Head of caudate nucleus (tissue), 42 donors: ENCODE measurements at regions not wholly inside any gene's neighbourhood (a gene's known extent, or its start where the extent isn't known, plus 50 kb on each side); places are given as distances from the start of the nearest gene placed in this dataset.

Experiments
- DNase-seq, 42 donors: peaks; one replicate each; pipeline versions ENCODE4 v3.0.0 to v3.0.0-alpha.2; 2020 to 2021; ENCODE audit warnings: mixed read lengths in 7 of 42
- intact Hi-C: fragments of 100-400 bp; cut with DNase I; formaldehyde crosslinking; loops from one replicate; pipeline ENCODE4 v1.15.0; 2022

DNA sequence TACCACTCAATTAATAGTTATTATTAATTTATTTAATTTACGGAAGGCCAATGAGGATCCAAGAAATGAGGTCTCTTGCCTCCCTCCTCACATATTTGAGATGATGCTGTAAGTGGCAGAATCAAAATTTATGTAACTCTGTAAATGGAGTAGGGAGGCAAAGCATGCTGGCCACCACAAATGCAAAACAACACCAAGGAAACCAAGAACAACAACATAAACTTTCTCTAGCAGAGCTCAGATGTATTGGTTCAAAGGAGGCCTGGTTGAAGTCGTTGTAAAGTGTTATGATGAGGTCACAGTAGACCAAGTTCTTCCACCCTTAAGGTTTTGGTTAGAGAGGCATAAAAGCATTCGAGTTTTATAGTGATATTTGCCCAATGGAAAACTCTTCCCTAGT is 194.8 kb upstream of the FAT1 start:
- DNase-seq: no peak
- intact Hi-C loops: no loop called here

DNA sequence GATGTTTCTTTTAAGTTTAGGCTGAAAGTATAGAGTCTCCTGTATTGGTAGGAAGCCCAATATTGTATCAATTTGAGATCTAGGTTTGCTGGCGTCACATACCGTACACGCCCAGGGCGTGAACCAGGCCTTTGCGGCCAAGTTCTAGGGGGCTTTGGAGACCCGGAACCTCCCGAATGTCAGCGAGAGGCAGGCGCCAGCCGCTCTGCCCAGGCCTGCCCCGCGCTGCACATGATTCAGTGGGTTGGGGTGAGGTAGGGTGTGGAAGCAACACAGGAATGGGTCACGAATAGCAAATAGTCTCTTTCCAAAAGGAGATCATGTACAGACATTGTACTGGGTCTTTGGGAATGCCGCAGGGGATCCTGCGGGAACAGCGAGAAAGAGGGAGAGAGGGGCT is 195.7 kb upstream of the FAT1 start:
- intact Hi-C loops: no loop called here

DNA sequence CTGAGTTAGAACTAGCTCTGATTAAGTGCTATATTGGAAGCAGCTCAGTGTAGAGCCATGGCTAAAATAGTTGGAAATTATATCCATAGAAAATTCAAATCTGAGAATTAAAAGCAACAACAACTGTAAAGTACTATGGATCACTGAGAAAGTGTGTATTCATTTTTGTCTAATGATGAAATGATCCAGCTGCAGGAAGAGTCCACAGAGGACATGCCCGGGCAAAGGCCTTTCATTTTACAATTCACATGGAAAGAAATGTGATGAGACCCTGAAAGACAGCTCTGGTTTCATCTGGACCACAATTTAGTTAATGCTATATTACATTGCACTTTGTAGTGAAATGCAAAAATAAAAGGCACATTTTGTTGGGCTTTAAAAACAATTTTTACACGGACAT is 196.8 kb upstream of the FAT1 start:
- intact Hi-C loops: no loop called here
- no peak for DNase-seq

More for the DNA sequence above, 195.7 kb upstream of the FAT1 start:
- no peak for DNase-seq

DNA sequence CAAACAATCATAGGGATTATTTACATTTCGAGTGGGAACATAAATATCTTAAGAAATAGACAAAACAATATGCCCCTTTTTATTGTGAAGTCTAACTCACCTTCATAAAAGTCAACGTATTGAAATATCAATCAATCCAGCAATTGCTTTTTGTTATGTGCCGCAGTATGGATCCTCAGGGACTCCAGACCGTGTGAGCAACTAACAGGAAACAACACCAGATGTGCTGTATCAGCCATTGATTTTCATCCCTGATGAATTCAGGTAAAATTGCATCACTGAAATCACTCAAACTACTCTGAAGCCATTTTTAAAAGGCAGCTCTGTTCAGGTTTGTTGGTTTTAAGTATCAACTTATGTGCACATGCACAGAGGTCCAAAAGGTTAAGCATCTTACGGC is 197.3 kb upstream of the FAT1 start:
- intact Hi-C loops: no loop called here
- no peak for DNase-seq

DNA sequence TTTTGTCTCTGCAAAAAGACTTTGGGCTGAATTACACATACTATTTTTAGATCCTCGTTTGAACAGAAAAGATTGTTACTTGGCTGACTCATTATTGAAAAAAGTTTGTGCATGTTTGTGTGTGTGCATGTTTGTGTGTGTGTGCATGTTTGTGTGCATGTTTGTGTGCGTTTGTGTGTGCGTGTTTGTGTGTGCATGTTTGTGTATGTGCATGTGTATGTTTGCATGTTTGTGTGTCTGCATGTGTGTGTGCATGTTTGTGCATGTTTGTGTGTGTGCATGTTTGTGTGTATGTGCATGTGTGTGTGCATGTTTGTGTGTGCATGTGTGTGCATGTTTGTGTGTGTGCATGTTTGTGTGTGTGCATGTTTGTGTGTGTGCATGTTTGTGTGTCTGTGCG is 201.1 kb upstream of the FAT1 start:
- no peak for DNase-seq
- intact Hi-C loops: no loop called here

DNA sequence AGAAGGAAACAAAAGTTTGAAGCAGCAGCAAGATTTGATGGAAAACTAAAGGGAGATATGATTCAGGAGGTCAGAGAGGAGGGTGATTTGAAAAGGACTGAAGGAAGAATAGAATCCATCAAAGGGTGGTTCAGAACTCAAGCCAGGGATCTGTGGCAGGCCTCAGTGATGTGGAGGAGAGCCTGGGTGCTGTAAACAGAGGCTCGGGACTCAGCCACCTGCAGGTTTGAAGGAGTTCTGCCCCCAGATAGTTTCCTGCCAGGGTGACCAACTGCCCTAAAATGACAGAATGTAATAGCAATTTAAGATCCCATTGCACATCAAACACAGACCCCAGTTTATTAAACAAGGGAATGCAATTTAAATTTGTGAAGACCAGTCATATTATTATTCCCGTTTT is 204.0 kb upstream of the FAT1 start:
- no peak for DNase-seq
- intact Hi-C loops: no loop called here

DNA sequence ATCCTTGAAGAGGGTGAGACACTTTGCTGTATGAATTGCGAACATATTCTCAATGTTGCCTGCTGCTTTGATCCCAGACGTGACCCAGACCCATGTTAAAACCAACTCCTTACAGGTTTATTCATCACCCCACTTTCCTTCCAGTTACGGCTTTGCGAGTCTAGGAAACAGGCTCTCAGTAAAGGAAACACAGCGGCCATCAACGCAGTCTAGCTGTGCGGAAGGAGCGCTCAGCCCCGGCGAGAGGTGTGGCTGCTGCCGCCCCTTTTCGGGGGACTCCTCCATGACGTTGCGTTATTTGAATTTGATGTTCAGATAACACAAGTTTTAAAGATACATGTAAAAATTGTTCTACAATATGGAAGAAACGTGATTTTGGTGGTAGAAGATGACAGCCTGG is 206.4 kb upstream of the FAT1 start:
- no peak for DNase-seq
- intact Hi-C loops: no loop called here

DNA sequence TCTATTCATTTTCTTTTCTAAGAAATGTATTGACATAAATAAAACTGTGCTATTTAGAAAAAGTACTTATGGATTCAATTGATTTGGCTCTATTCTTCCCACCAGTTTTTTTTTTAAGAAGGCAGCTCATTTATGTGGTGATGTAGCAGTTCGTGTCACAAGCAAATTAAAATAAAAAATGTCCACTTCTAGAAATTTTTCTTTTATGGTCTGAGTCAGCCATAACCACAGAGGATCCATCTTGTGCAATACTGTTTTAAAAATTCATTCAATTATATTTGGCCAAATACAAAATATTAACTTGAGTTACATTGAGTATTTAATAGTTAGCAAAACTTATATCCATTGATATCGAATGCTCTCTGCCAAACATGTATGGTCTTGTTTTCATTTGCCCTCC is 207.9 kb upstream of the FAT1 start:
- DNase-seq: no peak
- intact Hi-C loops: no loop called here

DNA sequence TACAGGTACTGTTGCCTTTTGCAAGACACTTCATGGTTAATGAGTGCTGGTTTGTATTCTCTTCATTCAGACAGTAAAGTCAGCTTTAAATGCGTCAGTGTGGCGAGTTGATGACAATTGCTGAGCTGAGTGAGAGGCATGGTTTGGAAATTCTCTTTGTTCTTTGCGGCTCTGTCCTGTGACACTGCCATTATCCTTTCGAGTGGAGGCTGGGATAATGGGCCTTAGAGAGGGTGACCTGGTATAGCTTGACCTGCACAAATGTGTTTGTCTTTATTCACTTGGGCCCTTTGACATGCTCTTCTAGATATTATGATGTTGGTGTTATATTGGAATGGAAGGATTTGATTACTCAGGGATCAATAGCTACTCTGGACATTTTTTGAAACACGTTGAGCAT is 208.5 kb upstream of the FAT1 start:
- intact Hi-C loops: no loop called here

DNA sequence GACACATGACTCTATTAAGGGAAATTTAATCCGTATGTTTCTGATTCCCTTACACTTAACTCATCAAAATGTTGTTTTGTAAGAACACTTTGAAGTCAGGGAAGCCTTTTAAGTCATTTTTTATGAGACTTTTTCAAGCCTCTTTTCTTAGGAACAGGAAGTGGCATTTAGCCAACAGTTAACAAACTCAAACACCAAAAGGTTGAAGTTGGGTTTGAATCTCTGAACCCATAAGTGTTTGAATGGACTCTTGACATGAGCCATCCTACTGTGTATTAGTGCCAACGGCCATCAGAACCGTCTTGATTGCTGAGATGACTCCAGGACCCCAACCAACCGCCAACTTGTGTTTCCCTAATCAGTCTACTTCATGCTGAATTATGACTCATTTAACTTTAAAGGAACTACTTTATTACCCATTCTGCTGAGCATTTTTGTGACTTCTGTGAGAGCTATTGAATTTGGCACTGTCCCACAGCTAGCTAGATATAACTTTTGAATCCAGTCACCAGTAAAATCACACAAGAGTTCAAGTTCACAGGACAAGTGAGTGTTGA is 209.1 kb upstream of the FAT1 start:
- intact Hi-C loops: no loop called here
- no peak for DNase-seq

More for the DNA sequence above, 208.5 kb upstream of the FAT1 start:
- DNase-seq: no peak

DNA sequence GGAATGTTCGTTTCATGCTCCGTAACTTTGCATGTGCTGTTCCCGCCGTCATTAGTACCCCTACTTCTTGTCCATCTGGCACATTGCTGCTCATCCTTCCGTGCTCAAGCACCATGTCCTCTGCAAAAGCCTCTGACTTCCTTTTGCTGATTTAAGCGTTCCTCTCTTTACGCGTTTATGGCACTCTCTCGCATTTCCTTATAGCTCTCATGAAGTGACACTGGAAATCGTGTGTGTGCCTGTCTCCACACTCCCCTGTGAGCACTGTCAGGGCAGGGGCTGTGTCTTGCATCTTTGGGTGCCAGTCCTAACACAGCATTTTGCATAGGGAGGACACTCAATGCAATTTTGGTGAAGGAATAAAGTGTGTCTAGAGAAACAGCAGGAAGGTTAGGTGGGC is 210.6 kb upstream of the FAT1 start:
- intact Hi-C loops: no loop called here
- DNase-seq: no peak

DNA sequence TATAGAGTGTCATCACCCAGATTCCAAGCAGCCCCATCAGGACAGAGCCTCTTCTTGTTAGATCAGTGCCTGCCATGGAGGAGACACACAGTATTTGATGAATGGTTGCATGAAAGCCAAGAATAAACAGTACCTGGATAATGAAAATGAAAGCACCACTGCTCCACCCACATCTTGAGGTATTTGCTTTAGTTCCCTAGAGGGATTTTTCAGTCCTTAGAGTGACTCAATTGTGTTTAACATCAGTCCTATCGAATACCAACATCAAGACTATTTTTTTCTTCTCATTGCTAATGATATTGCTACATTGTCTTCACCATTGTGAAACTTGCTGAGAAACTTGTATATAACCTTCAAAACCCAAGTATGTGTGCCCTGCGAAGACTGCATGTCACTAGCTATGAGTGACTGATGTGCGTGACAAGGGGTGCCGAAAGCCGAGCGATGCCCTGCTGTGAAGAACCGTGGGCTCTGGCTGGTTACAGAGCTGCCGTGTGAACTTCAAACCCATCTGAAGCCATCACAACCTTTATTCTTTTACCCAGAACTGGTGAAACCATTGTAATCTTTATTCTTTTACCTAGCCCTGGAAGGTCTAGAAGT is 211.3 kb upstream of the FAT1 start:
- intact Hi-C loops: no loop called here
- DNase-seq: no peak

DNA sequence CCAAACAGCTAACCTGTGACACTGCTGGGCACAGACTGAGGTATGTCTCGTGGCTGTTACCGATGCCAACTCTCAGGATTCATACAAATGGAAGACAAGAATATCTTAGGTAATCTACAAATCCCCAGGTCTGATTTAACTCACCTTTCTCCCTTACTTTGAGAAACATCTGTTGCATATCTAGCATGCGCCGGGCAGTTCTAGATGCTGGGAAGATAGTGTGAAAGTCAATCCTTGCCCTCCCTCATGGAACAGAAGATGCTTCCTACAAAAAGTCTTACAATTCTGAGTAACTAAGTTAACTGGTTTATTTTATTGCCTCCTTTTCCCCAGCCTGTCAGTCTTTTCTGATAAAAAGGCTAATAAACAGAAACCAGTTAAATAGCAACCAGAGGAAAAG is 212.2 kb upstream of the FAT1 start:
- no peak for DNase-seq

DNA sequence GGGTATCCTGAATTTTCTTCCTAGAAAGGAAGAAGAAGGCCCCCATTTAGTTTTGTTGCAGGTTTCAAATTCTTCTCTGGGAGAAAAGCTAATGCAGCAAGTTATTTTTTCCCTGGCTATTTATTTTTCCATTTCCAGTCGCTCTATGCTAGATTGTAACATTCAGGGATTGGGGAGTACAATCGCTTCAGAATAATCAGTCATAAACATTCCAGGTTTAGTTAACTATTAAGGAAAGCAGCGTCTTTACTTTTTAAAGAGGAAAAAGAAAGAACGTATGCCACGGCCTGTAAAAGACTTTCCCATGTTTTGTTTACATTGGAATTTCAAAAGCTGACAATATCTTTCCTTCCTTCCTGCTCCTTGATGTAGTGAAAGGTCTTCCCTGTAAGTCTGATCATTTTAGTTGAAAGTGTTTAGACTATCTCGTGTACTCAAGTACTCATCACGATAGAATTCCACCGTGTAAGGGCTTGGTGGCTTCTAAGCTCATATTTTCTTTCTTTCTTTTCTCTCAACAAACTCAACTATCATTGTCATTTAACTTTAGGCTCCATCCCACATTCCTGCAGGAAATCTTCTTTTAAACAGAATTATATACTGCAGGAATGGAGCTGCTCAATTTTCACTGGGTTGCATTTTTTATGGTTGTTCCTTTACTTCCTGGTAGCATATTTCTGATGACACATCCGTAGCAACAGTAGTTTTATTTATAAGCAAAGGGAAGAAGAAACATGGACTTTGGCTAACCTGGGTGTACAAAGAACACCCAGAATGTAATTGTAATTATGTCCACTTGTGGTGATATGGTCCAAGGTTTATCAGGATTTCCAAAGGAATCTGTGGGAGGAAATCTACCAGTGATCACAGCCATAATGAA is 213.1 kb upstream of the FAT1 start:
- no peak for DNase-seq
- intact Hi-C loops: no loop called here

More for the DNA sequence above, 212.2 kb upstream of the FAT1 start:
- intact Hi-C loops: no loop called here

DNA sequence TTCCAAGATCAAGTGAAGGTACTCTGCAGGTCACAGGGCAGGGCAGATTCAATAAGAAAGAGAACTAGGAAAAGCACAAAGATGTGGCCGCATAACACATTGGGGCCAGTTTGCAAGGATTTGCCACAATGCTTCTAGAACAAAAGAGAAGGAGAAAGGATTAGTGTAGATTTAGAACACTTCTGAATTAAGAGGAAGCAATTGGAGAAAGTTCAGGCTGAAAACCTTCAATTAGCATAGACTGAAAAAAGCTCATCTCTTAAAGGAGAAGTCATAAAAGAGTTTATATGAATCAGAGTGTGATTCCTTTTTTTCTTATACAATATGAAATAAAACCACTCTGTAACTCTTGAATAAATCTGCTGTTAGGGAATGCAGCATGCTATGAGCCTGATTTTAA is 215.6 kb upstream of the FAT1 start:
- intact Hi-C loops: no loop called here

DNA sequence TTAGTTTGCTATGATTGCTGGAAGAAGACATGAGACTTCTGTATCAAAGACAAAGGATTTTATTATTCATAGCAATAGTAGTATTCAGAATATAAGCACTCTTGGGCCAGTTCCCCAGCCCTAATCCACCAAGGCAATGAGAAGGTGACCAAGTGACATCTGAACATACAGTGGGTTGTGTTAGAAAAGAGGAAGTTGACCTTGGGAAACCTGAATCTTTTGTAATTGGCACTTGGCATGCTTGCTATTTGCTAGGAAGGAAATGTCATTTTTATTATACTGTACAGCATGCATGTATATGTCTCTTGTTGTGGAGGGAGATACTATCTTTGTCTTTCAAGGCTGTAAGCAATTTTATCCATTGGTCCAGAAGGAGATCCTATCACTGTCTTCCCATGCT is 216.1 kb upstream of the FAT1 start:
- intact Hi-C loops: no loop called here
- DNase-seq: no peak

More for the DNA sequence above, 215.6 kb upstream of the FAT1 start:
- no peak for DNase-seq

DNA sequence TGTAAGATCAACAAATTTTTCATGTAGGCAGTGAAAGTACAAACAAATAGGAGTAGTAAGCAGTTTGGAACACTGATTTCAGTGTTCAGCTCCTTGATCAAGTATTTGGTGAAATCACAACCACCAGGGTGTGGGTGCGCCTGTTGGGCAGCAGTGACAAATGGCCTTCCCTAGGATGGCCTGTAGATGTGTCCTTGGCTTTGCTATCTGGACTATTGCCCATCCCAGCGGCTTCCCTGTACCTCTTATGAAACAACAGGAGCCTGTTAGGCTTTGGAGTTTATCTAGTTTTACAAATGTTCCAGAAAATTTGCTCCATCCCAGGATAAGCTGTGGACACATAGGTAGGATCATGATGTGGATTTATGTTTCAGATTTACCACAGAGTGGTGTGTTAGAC is 216.8 kb upstream of the FAT1 start:
- intact Hi-C loops: no loop called here
- DNase-seq: no peak

DNA sequence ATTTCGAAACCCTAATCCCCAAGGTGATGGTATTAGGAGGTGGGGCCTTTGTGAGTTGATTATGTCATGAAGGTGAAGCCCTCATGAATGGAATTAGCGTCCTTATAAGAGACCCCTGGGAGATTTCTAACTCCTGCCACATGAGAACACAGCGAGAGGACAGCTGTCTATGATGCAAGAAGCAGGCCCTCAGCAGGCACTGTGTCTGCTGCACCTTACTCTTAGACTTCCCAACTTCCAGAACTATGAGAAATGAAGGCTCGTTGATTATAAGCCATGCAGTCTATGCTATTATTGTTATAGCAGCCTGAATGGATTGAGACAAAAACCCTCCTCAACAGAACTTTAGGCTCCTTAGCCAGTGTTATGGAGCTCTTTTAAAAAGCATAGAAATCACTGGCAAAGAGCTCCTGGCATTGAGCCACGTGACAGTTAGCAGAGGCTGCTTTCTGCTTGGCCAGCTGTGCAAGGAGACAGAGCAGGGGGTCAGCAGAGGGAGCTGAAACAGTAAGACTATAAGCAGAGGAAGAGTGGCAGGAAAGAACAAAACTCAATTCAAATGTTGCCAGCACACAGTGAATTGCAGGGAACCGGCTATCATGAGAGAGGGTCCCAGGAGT is 219.2 kb upstream of the FAT1 start:
- no peak for DNase-seq
- intact Hi-C loops: no loop called here

DNA sequence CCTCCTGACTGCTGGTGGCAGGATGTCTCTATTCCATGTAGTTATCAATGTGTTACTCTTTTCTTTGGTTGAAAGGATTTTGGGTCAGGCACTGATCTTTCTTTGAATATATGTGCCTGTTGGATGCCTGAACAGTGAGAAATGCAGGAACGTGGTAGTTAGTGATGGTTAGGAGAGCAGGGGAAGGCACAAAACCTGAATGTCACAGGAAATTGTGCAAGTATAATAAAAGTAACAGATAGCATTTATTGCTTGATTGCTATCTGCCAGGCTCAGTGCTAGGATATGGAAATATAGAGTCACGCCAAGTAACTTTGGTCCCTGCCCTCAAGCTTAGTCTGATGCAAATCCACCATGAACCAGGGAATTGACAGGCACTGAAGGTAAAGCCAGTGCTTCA is 219.8 kb upstream of the FAT1 start:
- intact Hi-C loops: no loop called here
- no peak for DNase-seq

DNA sequence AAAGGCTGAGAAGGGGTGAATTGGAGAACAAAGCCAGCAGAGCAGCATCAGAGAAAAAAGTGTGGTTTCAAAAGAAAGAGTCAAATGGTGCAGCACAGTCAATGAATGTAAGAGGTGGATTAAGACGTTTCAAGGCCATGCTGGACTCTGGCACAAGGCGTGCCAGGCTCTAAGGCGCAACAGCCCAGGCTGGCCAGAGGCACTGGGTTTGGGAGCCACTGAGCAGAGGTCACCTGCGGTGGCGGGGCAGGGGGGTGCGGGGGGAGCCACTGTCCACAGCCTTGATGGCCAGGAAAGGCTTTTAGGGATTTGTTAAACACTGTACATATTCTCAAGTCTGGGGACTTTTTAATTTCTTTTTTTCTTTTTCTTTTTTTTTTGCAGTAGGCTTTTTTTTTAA is 222.5 kb upstream of the FAT1 start:
- intact Hi-C loops: no loop called here
- DNase-seq: no peak
